ENCODE measurements at regions not wholly inside any gene's neighbourhood (a gene's known extent, or its start where the extent isn't known, plus 50 kb on each side); places are given as distances from the start of the nearest gene placed in this dataset.

- ChIA-PET CTCF (no interaction called here), POLR2A (no interaction called here)
- Mint-ChIP-seq H3K27ac (ENCODE audit: unreplicated experiment) (no peak overlapping the region), H3K27me3 (ENCODE audit: insufficient read depth, unreplicated experiment) (no peaks in the 10 kb centered on the region), H3K36me3 (ENCODE audit: insufficient read depth, unreplicated experiment) (no peaks in the 10 kb centered on the region), H3K4me1 (ENCODE audit: low read depth, unreplicated experiment) (peaks cover 33% of the 10 kb centered on the region), H3K9me3 (ENCODE audit: unreplicated experiment) (peaks cover 11% of the 10 kb centered on the region), H3K4me3 (ENCODE audit: unreplicated experiment) (no peak overlapping the region)
- Histone ChIP-seq H3K4me1 (peaks cover 38% of the 10 kb centered on the region), H3K9me3 (no peaks in the 10 kb centered on the region), H3K4me3 (ENCODE audit: low read depth, low read length) (no peak overlapping the region), H3K27me3 (replicated peaks; ENCODE audit: control insufficient read depth, insufficient read depth, low read length) (no peaks in the 10 kb centered on the region), H3K36me3 (ENCODE audit: control insufficient read depth, insufficient read depth, low read length) (no peaks in the 10 kb centered on the region)
- no peak for DNase-seq
- BruUV-seq (replicated peaks), result no TSS peak
- no peak for TF ChIP-seq CTCF (IDR thresholded peaks at IDR 0.05; ENCODE audit: insufficient read depth in 1 of 2, low read depth in 1 of 2, low read length in 1 of 2, severe bottlenecking in 1 of 2, unreplicated experiment in 1 of 2)
- intact Hi-C loops (cut with micrococcal nuclease; ENCODE audit: unreplicated experiment), result no loop called here
These were observed 337.7 kb upstream of the GATB start for GRCh38 chr4:152098365-152099060.

GRCh38 chr4:152097371-152097770 is 336.6 kb upstream of the GATB start:
- Histone ChIP-seq H3K4me1 (peaks cover 26% of the 10 kb centered on the region), H3K9me3 (no peaks in the 10 kb centered on the region), H3K36me3 (ENCODE audit: control insufficient read depth, insufficient read depth, low read length) (no peaks in the 10 kb centered on the region), H3K4me3 (ENCODE audit: low read depth, low read length) (no peak overlapping the region), H3K27me3 (replicated peaks; ENCODE audit: control insufficient read depth, insufficient read depth, low read length) (no peaks in the 10 kb centered on the region)
- intact Hi-C loops (cut with micrococcal nuclease; ENCODE audit: unreplicated experiment), result no loop called here
- H3K9me3 Mint-ChIP-seq (ENCODE audit: unreplicated experiment), result peaks cover 11% of the 10 kb centered on the region
- POLR2A ChIA-PET, result no interaction called here
- no peak overlapping the region for H3K4me3 Mint-ChIP-seq (ENCODE audit: unreplicated experiment)
- no peak for DNase-seq
- BruUV-seq (replicated peaks), result no TSS peak
- no peaks in the 10 kb centered on the region for H3K27me3 Mint-ChIP-seq (ENCODE audit: insufficient read depth, unreplicated experiment)
- no peak overlapping the region for H3K27ac Mint-ChIP-seq (ENCODE audit: unreplicated experiment)
- no peaks in the 10 kb centered on the region for H3K36me3 Mint-ChIP-seq (ENCODE audit: insufficient read depth, unreplicated experiment)
- TF ChIP-seq CTCF (IDR thresholded peaks at IDR 0.05; ENCODE audit: insufficient read depth in 1 of 2, low read depth in 1 of 2, low read length in 1 of 2, severe bottlenecking in 1 of 2, unreplicated experiment in 1 of 2), result no peak
- peaks cover 22% of the 10 kb centered on the region for H3K4me1 Mint-ChIP-seq (ENCODE audit: low read depth, unreplicated experiment)
- CTCF ChIA-PET, result no interaction called here

GRCh38 chr4:152095701-152096070 is 334.9 kb upstream of the GATB start:
- ChIA-PET POLR2A (no interaction called here), CTCF (no interaction called here)
- intact Hi-C loops (cut with micrococcal nuclease; ENCODE audit: unreplicated experiment), result no loop called here
- no TSS peak for BruUV-seq (replicated peaks)
- Mint-ChIP-seq H3K9me3 (ENCODE audit: unreplicated experiment) (peaks cover 11% of the 10 kb centered on the region), H3K36me3 (ENCODE audit: insufficient read depth, unreplicated experiment) (no peaks in the 10 kb centered on the region), H3K27me3 (ENCODE audit: insufficient read depth, unreplicated experiment) (no peaks in the 10 kb centered on the region), H3K4me3 (ENCODE audit: unreplicated experiment) (no peak overlapping the region), H3K27ac (ENCODE audit: unreplicated experiment) (no peak overlapping the region), H3K4me1 (ENCODE audit: low read depth, unreplicated experiment) (peaks cover 9% of the 10 kb centered on the region)
- Histone ChIP-seq H3K36me3 (ENCODE audit: control insufficient read depth, insufficient read depth, low read length) (no peaks in the 10 kb centered on the region), H3K27me3 (replicated peaks; ENCODE audit: control insufficient read depth, insufficient read depth, low read length) (no peaks in the 10 kb centered on the region), H3K4me3 (ENCODE audit: low read depth, low read length) (no peak overlapping the region), H3K9me3 (no peaks in the 10 kb centered on the region), H3K4me1 (peaks cover 10% of the 10 kb centered on the region; the same call in 1 of the 2 replicates)
- no peak for DNase-seq
- TF ChIP-seq CTCF (IDR thresholded peaks at IDR 0.05; ENCODE audit: insufficient read depth in 1 of 2, low read depth in 1 of 2, low read length in 1 of 2, severe bottlenecking in 1 of 2, unreplicated experiment in 1 of 2), result no peak

Data from Caco-2 (cell line).